GM20431 (cell line): ENCODE measurements at regions not wholly inside any gene's neighbourhood (a gene's known extent, or its start where the extent isn't known, plus 50 kb on each side); places are given as distances from the start of the nearest gene placed in this dataset.

Experiments used
- in situ Hi-C: fragments of 300-500 bp; cut with MseI, MboI; formaldehyde crosslinking; loops from one replicate; pipeline ENCODE4 v1.15.0; 2020; ENCODE audit warnings: low sequenced_read_pairs; ENCODE audit not compliant: unreplicated experiment

- in situ Hi-C loops, result no loop called here
These were observed 429.6 kb downstream of the USP25 start for GRCh38 chr21:16159213-16159970.

- in situ Hi-C loops, result no loop called here
These were observed 430.2 kb downstream of the USP25 start for GRCh38 chr21:16159971-16160350.

GRCh38 chr21:16162953-16163352, 433.2 kb downstream of the USP25 start:
- in situ Hi-C loops, result no loop called here

- in situ Hi-C loops, result no loop called here
These were observed 439.3 kb downstream of the USP25 start for GRCh38 chr21:16169102-16169511.

GRCh38 chr21:16169779-16170178, 440.0 kb downstream of the USP25 start:
- in situ Hi-C loops, result no loop called here

- in situ Hi-C loops, result no loop called here
These were observed 446.8 kb downstream of the USP25 start for GRCh38 chr21:16176570-16176969.

GRCh38 chr21:16177532-16177931, 447.8 kb downstream of the USP25 start:
- in situ Hi-C loops, result no loop called here

- in situ Hi-C loops, result no loop called here
These were observed 450.0 kb downstream of the USP25 start for GRCh38 chr21:16179773-16180172.

- in situ Hi-C loops, result no loop called here
These were observed 450.8 kb downstream of the USP25 start for GRCh38 chr21:16180614-16181013.

- in situ Hi-C loops, result no loop called here
These were observed 451.2 kb downstream of the USP25 start for GRCh38 chr21:16181018-16181417.

GRCh38 chr21:16185766-16186165, 456.0 kb downstream of the USP25 start:
- in situ Hi-C loops, result no loop called here

- in situ Hi-C loops, result no loop called here
These were observed 457.0 kb downstream of the USP25 start for GRCh38 chr21:16186742-16187141.

GRCh38 chr21:16187603-16188301, 458.0 kb downstream of the USP25 start:
- in situ Hi-C loops, result no loop called here

- in situ Hi-C loops, result no loop called here
These were observed 463.1 kb downstream of the USP25 start for GRCh38 chr21:16192902-16193301.

GRCh38 chr21:16193496-16194094, 463.8 kb downstream of the USP25 start:
- in situ Hi-C loops, result no loop called here

GRCh38 chr21:16194095-16194787, 464.5 kb downstream of the USP25 start:
- in situ Hi-C loops, result no loop called here

- in situ Hi-C loops, result no loop called here
These were observed 465.2 kb downstream of the USP25 start for GRCh38 chr21:16194788-16195537.

- in situ Hi-C loops, result no loop called here
These were observed 465.7 kb downstream of the USP25 start for GRCh38 chr21:16195538-16195910.

GRCh38 chr21:16196001-16196400, 466.2 kb downstream of the USP25 start:
- in situ Hi-C loops, result no loop called here

- in situ Hi-C loops, result no loop called here
These were observed 468.8 kb downstream of the USP25 start for GRCh38 chr21:16198546-16198945.
